H9 (cell line): ENCODE measurements at regions not wholly inside any gene's neighbourhood (a gene's known extent, or its start where the extent isn't known, plus 50 kb on each side); places are given as distances from the start of the nearest gene placed in this dataset. TPM values are rescaled to one million over a fixed set of nuclear protein-coding genes. Genes with fewer than 3 reads are reported as not detected.

ENCODE experiments used
- DNase-seq: peaks from one replicate; pipeline ENCODE4 v3.0.0-alpha.2; 2017
- H2AFZ ChIP-seq: one replicate; pipeline ENCODE4 v1.6.1; 2013; ENCODE audit warnings: mild to moderate bottlenecking, low read length, control low read depth, moderate library complexity
- H2AK5ac ChIP-seq: 2 replicates; pipeline ENCODE4 v1.6.1; 2013; ENCODE audit warnings: low read length, control low read depth, mixed read lengths; ENCODE audit not compliant: insufficient read length
- H2BK120ac ChIP-seq: one replicate; pipeline ENCODE4 v1.6.1; 2013; ENCODE audit warnings: low read depth, mild to moderate bottlenecking, low read length, control low read depth, inconsistent platforms; ENCODE audit not compliant: poor library complexity, severe bottlenecking
- H2BK12ac ChIP-seq: 2 replicates; pipeline ENCODE4 v1.6.1; 2013; ENCODE audit warnings: low read length, control low read depth, mixed read lengths, low read depth; ENCODE audit not compliant: insufficient read length
- H2BK15ac ChIP-seq: 2 replicates; pipeline ENCODE4 v1.6.1; 2013; ENCODE audit warnings: low read depth, low read length, control low read depth
- H2BK20ac ChIP-seq: one replicate; pipeline ENCODE4 v1.6.1; 2013; ENCODE audit warnings: low read depth, mild to moderate bottlenecking, low read length, control low read depth, inconsistent platforms; ENCODE audit not compliant: poor library complexity, severe bottlenecking
- H2BK5ac ChIP-seq: 2 replicates; pipeline ENCODE4 v1.6.1; 2013; ENCODE audit warnings: low read length, control low read depth, mixed read lengths; ENCODE audit not compliant: insufficient read length
- H3K14ac ChIP-seq: 2 replicates; pipeline ENCODE4 v1.6.1; 2013; ENCODE audit warnings: low read length, control low read depth; ENCODE audit not compliant: insufficient read depth
- H3K18ac ChIP-seq: 2 replicates; pipeline ENCODE4 v1.6.1; 2013; ENCODE audit warnings: low read depth, mild to moderate bottlenecking, mixed read lengths, low read length, control low read depth; ENCODE audit not compliant: insufficient read length
- H3K23ac ChIP-seq: 2 replicates; pipeline ENCODE4 v1.6.1; 2013; ENCODE audit warnings: low read length, control low read depth, mixed read lengths, low read depth; ENCODE audit not compliant: insufficient read length
- H3K23me2 ChIP-seq: 2 replicates; pipeline ENCODE4 v1.6.1; 2013; ENCODE audit warnings: low read depth, mild to moderate bottlenecking, mixed read lengths, low read length, control low read depth; ENCODE audit not compliant: insufficient read length, poor library complexity, severe bottlenecking
- H3K27ac ChIP-seq: 2 replicates; pipeline ENCODE4 v1.5.1; 2013; ENCODE audit warnings: low read length, control low read depth, mixed read lengths, low read depth; ENCODE audit not compliant: insufficient read length
- H3K27me3 ChIP-seq: 2 replicates; pipeline ENCODE4 v1.6.1; 2013; ENCODE audit warnings: low read length, control low read depth, inconsistent platforms; ENCODE audit not compliant: insufficient read depth
- H3K4ac ChIP-seq: 2 replicates; pipeline ENCODE4 v1.6.1; 2013; ENCODE audit warnings: low read depth, mild to moderate bottlenecking, control low read depth, inconsistent platforms, low read length, moderate library complexity
- H3K4me1 ChIP-seq: 2 replicates; pipeline ENCODE4 v1.6.1; 2013; ENCODE audit warnings: low read length, control low read depth, inconsistent platforms; ENCODE audit not compliant: insufficient read depth
- H3K4me2 ChIP-seq: 2 replicates; pipeline ENCODE4 v1.6.1; 2013; ENCODE audit warnings: low read length, control low read depth, mixed read lengths; ENCODE audit not compliant: insufficient read length, insufficient read depth
- H3K56ac ChIP-seq: 2 replicates; pipeline ENCODE4 v1.6.1; 2013; ENCODE audit warnings: low read depth, mild to moderate bottlenecking, mixed read lengths, low read length, control low read depth; ENCODE audit not compliant: insufficient read length
- H3K79me1 ChIP-seq: 2 replicates; pipeline ENCODE4 v1.6.1; 2013; ENCODE audit warnings: low read depth, mild to moderate bottlenecking, moderate library complexity, low read length, control low read depth, inconsistent platforms; ENCODE audit not compliant: insufficient read depth, poor library complexity, severe bottlenecking
- H3K79me2 ChIP-seq: 2 replicates; pipeline ENCODE4 v1.6.1; 2013; ENCODE audit warnings: low read length, control low read depth, inconsistent platforms; ENCODE audit not compliant: insufficient read depth
- H3K9ac ChIP-seq: 2 replicates; pipeline ENCODE4 v1.6.1; 2013; ENCODE audit warnings: low read length, control low read depth, mixed read lengths; ENCODE audit not compliant: insufficient read length; ENCODE audit errors: extremely low read depth
- H3K9me3 ChIP-seq: one replicate; pipeline ENCODE4 v1.6.1; 2013; ENCODE audit warnings: low read depth, low read length, inconsistent platforms; ENCODE audit not compliant: control insufficient read depth
- H3T11ph ChIP-seq: one replicate; pipeline ENCODE4 v1.6.1; 2013; ENCODE audit warnings: mild to moderate bottlenecking, low read length, control low read depth, inconsistent platforms
- H4K20me1 ChIP-seq: one replicate; pipeline ENCODE4 v1.6.1; 2013; ENCODE audit not compliant: control insufficient read depth, insufficient read length, insufficient read depth
- H4K5ac ChIP-seq: 2 replicates; pipeline ENCODE4 v1.6.1; 2013; ENCODE audit warnings: low read depth, mild to moderate bottlenecking, mixed read lengths, low read length, control low read depth; ENCODE audit not compliant: insufficient read length
- H4K8ac ChIP-seq: replicated peaks from 2 replicates; pipeline ENCODE4 v1.6.1; 2013; ENCODE audit warnings: low read length, control low read depth, mixed read lengths, low read depth; ENCODE audit not compliant: insufficient read length
- H4K91ac ChIP-seq: 2 replicates; pipeline ENCODE4 v1.6.1; 2013; ENCODE audit warnings: low read depth, mild to moderate bottlenecking, moderate library complexity, mixed read lengths, low read length, control low read depth; ENCODE audit not compliant: insufficient read length
- H3K27ac Mint-ChIP-seq, 3 experiments: 2 replicates in 2 of 3; 3 replicates in 1 of 3; pipeline ENCODE4 v1.8.0; 2020 to 2021; ENCODE audit warnings: mixed read lengths in 3 of 3, mild to moderate bottlenecking in 1 of 3, moderate library complexity in 1 of 3
- H3K27me3 Mint-ChIP-seq: 2 replicates; pipeline ENCODE4 v1.8.0; 2021; ENCODE audit warnings: low read depth, mild to moderate bottlenecking, moderate library complexity, mixed read lengths
- H3K36me3 Mint-ChIP-seq, 3 experiments: 2 replicates in 2 of 3; 3 replicates in 1 of 3; pipeline ENCODE4 v1.8.0; 2020 to 2021; ENCODE audit warnings: low read depth in 3 of 3, mixed read lengths in 3 of 3; ENCODE audit not compliant: insufficient read depth in 1 of 3
- H3K4me1 Mint-ChIP-seq, 2 experiments: 2 replicates each; pipeline ENCODE4 v1.8.0; 2020; ENCODE audit warnings: mixed read lengths in 2 of 2
- H3K4me3 Mint-ChIP-seq, 2 experiments: 2 replicates in 1 of 2; 3 replicates in 1 of 2; pipeline ENCODE4 v1.8.0; 2020 to 2021; ENCODE audit warnings: mild to moderate bottlenecking in 2 of 2, mixed read lengths in 2 of 2, moderate library complexity in 1 of 2
- H3K9me3 Mint-ChIP-seq, 2 experiments: 2 replicates in 1 of 2; 3 replicates in 1 of 2; pipeline ENCODE4 v1.8.0; 2020; ENCODE audit warnings: mild to moderate bottlenecking in 2 of 2, mixed read lengths in 2 of 2, moderate library complexity in 1 of 2
- WGBS: extraction: QIAGEN DNeasy Blood & Tissue Kit; methylation state at CpG from one replicate; pipeline ENCODE4 v1.1.7; 2013; ENCODE audit warnings: missing lambda C conversion rate, low lambda C conversion rate, mixed read lengths; ENCODE audit not compliant: insufficient read length; ENCODE audit errors: extremely low coverage; 5-methylcytosine and 5-hydroxymethylcytosine counted together
- microRNA-seq: library from miRNA; unstranded; fragments of <30 nt; microRNA quantifications from one replicate; pipeline ENCODE4, GENCODE V29; 2020; ENCODE audit warnings: borderline microRNAs expressed
- TF ChIP-seq, protein P1 (sequence below): fragments of 200-600 bp; sonication (generic); conservative IDR thresholded peaks from 3 replicates; pipeline ENCODE4 v1.8.0; 2021; ENCODE audit warnings: antibody characterized with exemption, mild to moderate bottlenecking

- TF ChIP-seq, protein P1, sequence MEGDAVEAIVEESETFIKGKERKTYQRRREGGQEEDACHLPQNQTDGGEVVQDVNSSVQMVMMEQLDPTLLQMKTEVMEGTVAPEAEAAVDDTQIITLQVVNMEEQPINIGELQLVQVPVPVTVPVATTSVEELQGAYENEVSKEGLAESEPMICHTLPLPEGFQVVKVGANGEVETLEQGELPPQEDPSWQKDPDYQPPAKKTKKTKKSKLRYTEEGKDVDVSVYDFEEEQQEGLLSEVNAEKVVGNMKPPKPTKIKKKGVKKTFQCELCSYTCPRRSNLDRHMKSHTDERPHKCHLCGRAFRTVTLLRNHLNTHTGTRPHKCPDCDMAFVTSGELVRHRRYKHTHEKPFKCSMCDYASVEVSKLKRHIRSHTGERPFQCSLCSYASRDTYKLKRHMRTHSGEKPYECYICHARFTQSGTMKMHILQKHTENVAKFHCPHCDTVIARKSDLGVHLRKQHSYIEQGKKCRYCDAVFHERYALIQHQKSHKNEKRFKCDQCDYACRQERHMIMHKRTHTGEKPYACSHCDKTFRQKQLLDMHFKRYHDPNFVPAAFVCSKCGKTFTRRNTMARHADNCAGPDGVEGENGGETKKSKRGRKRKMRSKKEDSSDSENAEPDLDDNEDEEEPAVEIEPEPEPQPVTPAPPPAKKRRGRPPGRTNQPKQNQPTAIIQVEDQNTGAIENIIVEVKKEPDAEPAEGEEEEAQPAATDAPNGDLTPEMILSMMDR = no peak
- H3K9me3 Mint-ChIP-seq = no peaks in the 10 kb centered on the region
- H3K79me1 ChIP-seq = no peaks in the 10 kb centered on the region
- no peak overlapping the region for H3K4me2 ChIP-seq
- H3K27ac ChIP-seq = no peak overlapping the region
- no peak overlapping the region for H4K8ac ChIP-seq
- H3K14ac ChIP-seq = no peak overlapping the region
- H3K4me3 Mint-ChIP-seq = no peak overlapping the region
- no peak overlapping the region for H3K18ac ChIP-seq
- no peak overlapping the region for H3K23ac ChIP-seq
- 0 out of 7 replicates have a peak overlapping the region, but pooled peaks of 1 of the 3 experiments have one; percentile 18 for H3K27ac Mint-ChIP-seq
- no CpG with 5 or more reads among the region's 7 CpGs for WGBS
- no peaks in the 10 kb centered on the region for H3K23me2 ChIP-seq
- H3K56ac ChIP-seq = no peak overlapping the region
- no peaks in the 10 kb centered on the region for H3K9me3 ChIP-seq
- peaks cover 2% of the 10 kb centered on the region; the same call in 1 of the 2 replicates for H3K27me3 Mint-ChIP-seq
- no peak overlapping the region for H2BK15ac ChIP-seq
- H3K4me1 ChIP-seq = no peaks in the 10 kb centered on the region
- no peaks in the 10 kb centered on the region for H3K79me2 ChIP-seq
- no peak overlapping the region for H4K5ac ChIP-seq
- no peak overlapping the region for H2AFZ ChIP-seq
- H3K9ac ChIP-seq = no peak overlapping the region
- no peaks in the 10 kb centered on the region for H3K36me3 Mint-ChIP-seq
- no peak for DNase-seq
- H2BK12ac ChIP-seq = no peak overlapping the region
- peaks cover 24 to 29% of the 10 kb centered on the region in 2 experiments for H3K4me1 Mint-ChIP-seq
- H2AK5ac ChIP-seq = no peak overlapping the region
- no peak overlapping the region for H3K4ac ChIP-seq
- no peak overlapping the region for H3T11ph ChIP-seq
- no peak overlapping the region for H4K91ac ChIP-seq
- no peak overlapping the region for H2BK20ac ChIP-seq
- H2BK5ac ChIP-seq = no peak overlapping the region
- H2BK120ac ChIP-seq = no peak overlapping the region
- H4K20me1 ChIP-seq = no peaks in the 10 kb centered on the region
- H3K27me3 ChIP-seq = no peaks in the 10 kb centered on the region
Measured at GRCh38 chr1:94591823-94592570, 50.4 kb upstream of the F3 start.

Small RNAs in the stretch of these regions (microRNA-seq; reads per million reads assigned to microRNA genes)
- not detected for gene MIR378G
